Coronary artery (tissue), 2 donors: ENCODE measurements at regions not wholly inside any gene's neighbourhood (a gene's known extent, or its start where the extent isn't known, plus 50 kb on each side); places are given as distances from the start of the nearest gene placed in this dataset.

Experiments used
- DNase-seq: peaks from one replicate; pipeline ENCODE4 v3.0.0-alpha.2; 2017; ENCODE audit warnings: low spot score
- H3K27ac ChIP-seq, 2 donors: fragments of 200-600 bp; sonication (generic); one replicate each; pipeline ENCODE4 v1.5.1; 2016 to 2019
- H3K4me3 ChIP-seq: fragments of 200-600 bp; sonication (generic); 2 replicates; pipeline ENCODE4 v1.5.1; 2016; ENCODE audit warnings: mild to moderate bottlenecking, moderate library complexity
- TF ChIP-seq, protein P1 (sequence below): fragments of 200-600 bp; sonication (generic); IDR thresholded peaks from one replicate; pipeline ENCODE4 v1.5.1; 2019; ENCODE audit warnings: antibody characterized with exemption

- Histone ChIP-seq H3K27ac (no peak overlapping the region), H3K4me3 (no peak overlapping the region)
- TF ChIP-seq, protein P1, sequence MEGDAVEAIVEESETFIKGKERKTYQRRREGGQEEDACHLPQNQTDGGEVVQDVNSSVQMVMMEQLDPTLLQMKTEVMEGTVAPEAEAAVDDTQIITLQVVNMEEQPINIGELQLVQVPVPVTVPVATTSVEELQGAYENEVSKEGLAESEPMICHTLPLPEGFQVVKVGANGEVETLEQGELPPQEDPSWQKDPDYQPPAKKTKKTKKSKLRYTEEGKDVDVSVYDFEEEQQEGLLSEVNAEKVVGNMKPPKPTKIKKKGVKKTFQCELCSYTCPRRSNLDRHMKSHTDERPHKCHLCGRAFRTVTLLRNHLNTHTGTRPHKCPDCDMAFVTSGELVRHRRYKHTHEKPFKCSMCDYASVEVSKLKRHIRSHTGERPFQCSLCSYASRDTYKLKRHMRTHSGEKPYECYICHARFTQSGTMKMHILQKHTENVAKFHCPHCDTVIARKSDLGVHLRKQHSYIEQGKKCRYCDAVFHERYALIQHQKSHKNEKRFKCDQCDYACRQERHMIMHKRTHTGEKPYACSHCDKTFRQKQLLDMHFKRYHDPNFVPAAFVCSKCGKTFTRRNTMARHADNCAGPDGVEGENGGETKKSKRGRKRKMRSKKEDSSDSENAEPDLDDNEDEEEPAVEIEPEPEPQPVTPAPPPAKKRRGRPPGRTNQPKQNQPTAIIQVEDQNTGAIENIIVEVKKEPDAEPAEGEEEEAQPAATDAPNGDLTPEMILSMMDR, result no peak
- DNase-seq, result no peak
These were observed 102.3 kb downstream of the LINC00237 start for GRCh38 chr20:21003902-21004301.

GRCh38 chr20:21002486-21002885 is 103.7 kb downstream of the LINC00237 start:
- TF ChIP-seq, protein P1, result no peak
- H3K27ac ChIP-seq, result no peak overlapping the region
- no peak overlapping the region for H3K4me3 ChIP-seq
- no peak for DNase-seq

DNA sequence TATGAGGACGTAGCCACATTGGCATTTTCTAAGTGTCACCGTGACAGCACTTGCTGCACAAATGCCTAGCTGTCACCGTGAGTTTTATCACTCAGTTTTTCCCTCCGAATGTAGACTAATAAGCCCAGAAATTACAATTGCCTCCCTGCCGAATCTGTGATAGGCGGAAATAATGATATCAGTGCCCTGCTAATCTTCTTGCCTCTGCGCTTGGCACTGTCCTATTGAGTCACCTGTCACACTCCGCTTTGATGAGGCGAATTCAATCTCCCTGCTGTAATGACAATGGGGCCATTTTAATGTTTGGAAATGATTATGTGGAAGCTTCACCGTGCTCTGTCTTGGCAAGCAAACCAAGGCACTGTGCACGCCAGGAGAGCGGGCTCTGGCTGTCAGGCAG is 112.8 kb downstream of the LINC00237 start:
- no peak overlapping the region for H3K27ac ChIP-seq
- TF ChIP-seq, protein P1, result no peak
- H3K4me3 ChIP-seq, result no peak overlapping the region
- no peak for DNase-seq

- no peak for DNase-seq
- H3K27ac ChIP-seq, result no peak overlapping the region
- TF ChIP-seq, protein P1, result no peak
- no peak overlapping the region for H3K4me3 ChIP-seq
These were observed 113.3 kb downstream of the LINC00237 start for GRCh38 chr20:20992686-20993360.

DNA sequence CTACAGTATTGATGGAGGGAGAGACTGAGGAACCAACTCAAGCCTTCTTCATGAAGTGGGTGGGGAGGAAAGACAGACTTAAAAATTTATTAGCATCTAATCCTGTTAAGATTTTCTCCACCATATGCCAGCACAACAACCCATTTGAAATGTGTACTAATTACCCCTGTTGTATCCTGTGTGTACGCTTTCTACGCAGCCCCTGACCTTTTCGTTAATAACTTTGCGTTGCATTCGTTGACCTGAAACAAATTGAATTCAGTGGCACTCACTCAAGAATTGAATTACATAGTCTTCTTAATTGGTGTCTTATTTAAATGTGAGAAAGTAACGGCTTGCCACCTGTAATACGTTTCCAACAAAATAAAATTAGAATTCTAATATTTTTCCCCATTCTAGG is 113.9 kb downstream of the LINC00237 start:
- no peak overlapping the region for H3K4me3 ChIP-seq
- no peak for DNase-seq

GRCh38 chr20:20989081-20989480 is 117.1 kb downstream of the LINC00237 start:
- DNase-seq, result no peak
- TF ChIP-seq, protein P1, result no peak
- no peak overlapping the region for H3K27ac ChIP-seq
- H3K4me3 ChIP-seq, result no peak overlapping the region

More for the DNA sequence above, 113.9 kb downstream of the LINC00237 start:
- H3K27ac ChIP-seq, result no peak overlapping the region
- TF ChIP-seq, protein P1, result no peak

GRCh38 chr20:20979934-20980333 is 126.2 kb downstream of the LINC00237 start:
- H3K27ac ChIP-seq, result no peak overlapping the region
- DNase-seq, result no peak
- no peak overlapping the region for H3K4me3 ChIP-seq
- TF ChIP-seq, protein P1, result no peak
